Neural cell (in vitro differentiated cells): ENCODE measurements at regions not wholly inside any gene's neighbourhood (a gene's known extent, or its start where the extent isn't known, plus 50 kb on each side); places are given as distances from the start of the nearest gene placed in this dataset.

Experiments used
- H2AFZ ChIP-seq: fragments of 200-600, 300-800 bp; sonication (generic), shearing (Covaris generic); 2 replicates; pipeline ENCODE4 v1.6.0; 2014; ENCODE audit warnings: low read depth, mild to moderate bottlenecking, antibody characterized with exemption, low read length, moderate library complexity
- H3F3A ChIP-seq: fragments of 200-600 bp; shearing (Covaris generic); 2 replicates; pipeline ENCODE4 v1.6.1; 2016; ENCODE audit warnings: mild to moderate bottlenecking, moderate library complexity, mixed read lengths, antibody characterized with exemption, low read length; ENCODE audit not compliant: insufficient read depth, poor library complexity, severe bottlenecking
- H3K27ac ChIP-seq: fragments of 200-600, 300-800 bp; sonication (generic), shearing (Covaris generic); 2 replicates; pipeline ENCODE4 v1.5.1; 2014; ENCODE audit warnings: mild to moderate bottlenecking, low read length, moderate library complexity
- H3K27me3 ChIP-seq: fragments of 300-800, 200-600 bp; sonication (generic), shearing (Covaris generic); 2 replicates; pipeline ENCODE4 v1.6.0; 2014; ENCODE audit warnings: mild to moderate bottlenecking, low read depth, low read length, moderate library complexity; ENCODE audit not compliant: insufficient read depth
- H3K36me3 ChIP-seq: fragments of 300-800, 200-600 bp; sonication (generic), shearing (Covaris generic); 2 replicates; pipeline ENCODE4 v1.5.1; 2014; ENCODE audit warnings: mild to moderate bottlenecking, antibody characterized with exemption, low read length, moderate library complexity; ENCODE audit not compliant: insufficient read depth
- H3K4me2 ChIP-seq: fragments of 300-800, 200-600 bp; sonication (generic), shearing (Covaris generic); 2 replicates; pipeline ENCODE4 v1.6.0; 2014; ENCODE audit warnings: mild to moderate bottlenecking, low read length
- H3K4me3 ChIP-seq: fragments of 300-800, 200-600 bp; sonication (generic), shearing (Covaris generic); 2 replicates; pipeline ENCODE4 v1.5.1; 2014; ENCODE audit warnings: mild to moderate bottlenecking, low read length, moderate library complexity
- H3K79me2 ChIP-seq: fragments of 200-600 bp; shearing (Covaris generic); replicated peaks from 2 replicates; pipeline ENCODE4 v1.6.0; 2014; ENCODE audit warnings: mild to moderate bottlenecking, low read length, moderate library complexity; ENCODE audit not compliant: insufficient read depth
- H3K9ac ChIP-seq: fragments of 300-800, 200-600 bp; sonication (generic), shearing (Covaris generic); 2 replicates; pipeline ENCODE4 v1.6.1; 2016; ENCODE audit warnings: mild to moderate bottlenecking, low read length, mixed read lengths
- H3K9me2 ChIP-seq: fragments of 200-600 bp; shearing (Covaris generic); 2 replicates; pipeline ENCODE4 v1.6.1; 2016; ENCODE audit warnings: mild to moderate bottlenecking, low read length, mixed read lengths; ENCODE audit not compliant: insufficient read depth
- H3K9me3 ChIP-seq: fragments of 200-600, 300-800 bp; sonication (generic), shearing (Covaris generic); 2 replicates; pipeline ENCODE4 v1.6.1; 2016; ENCODE audit warnings: mild to moderate bottlenecking, mixed run types, low read length, moderate library complexity, mixed read lengths
- H4K20me1 ChIP-seq: fragments of 200-600 bp; shearing (Covaris generic); 2 replicates; pipeline ENCODE4 v1.6.1; 2016; ENCODE audit warnings: mild to moderate bottlenecking, mixed run types; ENCODE audit not compliant: insufficient read depth
- EP300 ChIP-seq: fragments of 450-650 bp; conservative IDR thresholded peaks from 2 replicates; pipeline ENCODE4 v1.6.1; 2014; ENCODE audit warnings: antibody characterized with exemption, mild to moderate bottlenecking, moderate library complexity; ENCODE audit not compliant: poor library complexity, severe bottlenecking
- EZH2 ChIP-seq: fragments of 200-600, 300-800 bp; shearing (Covaris generic), sonication (generic); IDR thresholded peaks from 2 replicates; pipeline ENCODE4 v1.6.1; 2014; ENCODE audit warnings: antibody characterized with exemption, low read length, borderline replicate concordance, mild to moderate bottlenecking; ENCODE audit not compliant: insufficient read depth, poor library complexity, severe bottlenecking
- MXI1 ChIP-seq: fragments of 450-650 bp; conservative IDR thresholded peaks from 2 replicates; pipeline ENCODE4 v1.6.1; 2014; ENCODE audit warnings: antibody characterized with exemption, mild to moderate bottlenecking; ENCODE audit not compliant: poor library complexity, severe bottlenecking
- POLR2AphosphoS5 ChIP-seq: IDR thresholded peaks from 2 replicates; pipeline ENCODE4 v1.6.1; 2012
- RAD21 ChIP-seq: fragments of 450-650 bp; conservative IDR thresholded peaks from 2 replicates; pipeline ENCODE4 v1.6.1; 2014; ENCODE audit warnings: antibody characterized with exemption, mild to moderate bottlenecking, moderate library complexity
- SMC3 ChIP-seq: fragments of 450-650 bp; conservative IDR thresholded peaks from 2 replicates; pipeline ENCODE4 v1.6.1; 2014; ENCODE audit warnings: antibody characterized with exemption, mild to moderate bottlenecking, moderate library complexity; ENCODE audit not compliant: poor library complexity
- TAF1 ChIP-seq: IDR thresholded peaks from 2 replicates; pipeline ENCODE4 v1.6.1; 2012; ENCODE audit warnings: low read depth
- TF ChIP-seq, protein P1 (sequence below): fragments of 450-650 bp; IDR thresholded peaks from 2 replicates; pipeline ENCODE4 v1.5.1; 2014; ENCODE audit warnings: antibody characterized with exemption, mild to moderate bottlenecking, moderate library complexity; ENCODE audit not compliant: poor library complexity, severe bottlenecking
- TF ChIP-seq, protein P2 (sequence below): IDR thresholded peaks from 2 replicates; pipeline ENCODE4 v1.6.1; 2012; ENCODE audit warnings: borderline replicate concordance

DNA sequence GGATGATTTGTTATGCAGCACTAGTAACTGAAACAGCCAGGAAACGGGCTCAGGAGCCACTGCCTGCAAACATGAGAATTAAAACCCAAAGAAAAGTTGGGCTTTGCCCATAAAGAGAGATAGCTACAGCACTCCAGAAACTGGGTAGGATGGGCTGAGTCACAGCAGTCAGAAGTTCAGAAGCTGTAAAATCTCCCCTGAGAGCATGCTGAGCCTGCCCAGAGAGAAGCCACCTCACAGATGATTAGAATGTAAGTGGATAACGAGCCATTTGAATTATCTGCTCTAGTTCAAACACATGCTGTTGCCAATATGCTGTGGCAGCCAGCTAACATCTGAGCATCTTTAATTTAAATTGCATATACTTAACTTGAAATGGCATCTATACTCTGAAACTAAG lies 388.1 kb upstream of the ACVR2A start:
- no peaks in the 10 kb centered on the region for H3K27me3 ChIP-seq
- TF ChIP-seq EZH2 (no peak), SMC3 (no peak), MXI1 (no peak), RAD21 (no peak), EP300 (no peak)
- TF ChIP-seq, protein P1, sequence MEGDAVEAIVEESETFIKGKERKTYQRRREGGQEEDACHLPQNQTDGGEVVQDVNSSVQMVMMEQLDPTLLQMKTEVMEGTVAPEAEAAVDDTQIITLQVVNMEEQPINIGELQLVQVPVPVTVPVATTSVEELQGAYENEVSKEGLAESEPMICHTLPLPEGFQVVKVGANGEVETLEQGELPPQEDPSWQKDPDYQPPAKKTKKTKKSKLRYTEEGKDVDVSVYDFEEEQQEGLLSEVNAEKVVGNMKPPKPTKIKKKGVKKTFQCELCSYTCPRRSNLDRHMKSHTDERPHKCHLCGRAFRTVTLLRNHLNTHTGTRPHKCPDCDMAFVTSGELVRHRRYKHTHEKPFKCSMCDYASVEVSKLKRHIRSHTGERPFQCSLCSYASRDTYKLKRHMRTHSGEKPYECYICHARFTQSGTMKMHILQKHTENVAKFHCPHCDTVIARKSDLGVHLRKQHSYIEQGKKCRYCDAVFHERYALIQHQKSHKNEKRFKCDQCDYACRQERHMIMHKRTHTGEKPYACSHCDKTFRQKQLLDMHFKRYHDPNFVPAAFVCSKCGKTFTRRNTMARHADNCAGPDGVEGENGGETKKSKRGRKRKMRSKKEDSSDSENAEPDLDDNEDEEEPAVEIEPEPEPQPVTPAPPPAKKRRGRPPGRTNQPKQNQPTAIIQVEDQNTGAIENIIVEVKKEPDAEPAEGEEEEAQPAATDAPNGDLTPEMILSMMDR: no peak
- H3K27ac ChIP-seq: no peak overlapping the region
- H3K36me3 ChIP-seq: no peaks in the 10 kb centered on the region
- H4K20me1 ChIP-seq: no peaks in the 10 kb centered on the region
- H3K79me2 ChIP-seq: no peaks in the 10 kb centered on the region
- H3K9me2 ChIP-seq: no peaks in the 10 kb centered on the region
- H3K9ac ChIP-seq: no peak overlapping the region
- no peak overlapping the region for H3K4me3 ChIP-seq
- no peaks in the 10 kb centered on the region for H3F3A ChIP-seq
- H3K4me2 ChIP-seq: no peak overlapping the region
- H3K9me3 ChIP-seq: no peaks in the 10 kb centered on the region
- no peak overlapping the region for H2AFZ ChIP-seq

DNA sequence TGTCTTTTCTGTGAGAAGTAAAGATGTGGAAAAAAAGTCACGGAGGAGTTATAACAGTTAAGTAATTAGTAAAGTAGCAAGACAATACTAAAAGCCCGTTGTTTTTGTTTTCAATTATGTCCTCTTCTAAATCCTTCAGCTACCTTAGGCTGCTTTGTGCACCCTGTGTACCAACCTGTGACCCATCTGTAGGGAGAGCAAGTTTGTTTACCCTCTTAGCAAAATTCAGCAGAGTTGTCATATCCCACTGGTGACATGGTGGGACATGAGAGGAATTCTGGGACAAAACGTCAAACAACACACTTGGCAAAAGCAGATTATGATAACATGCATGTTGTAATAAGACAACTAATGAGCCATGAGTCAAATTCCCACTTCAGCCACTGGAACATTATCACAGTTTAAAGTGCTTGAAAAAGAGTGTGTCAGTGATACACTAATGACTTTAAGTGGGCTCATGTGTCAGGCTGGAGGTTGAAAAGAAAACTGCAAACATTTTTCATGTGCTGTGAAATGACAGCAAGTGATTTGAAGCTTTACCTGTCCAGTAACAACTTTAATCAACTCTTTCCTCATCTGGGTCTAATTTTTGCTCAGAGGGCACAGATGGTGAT lies 392.8 kb upstream of the ACVR2A start:
- TF ChIP-seq EZH2 (no peak), EP300 (peak; percentile 77), POLR2AphosphoS5 (peak; percentile 70), TAF1 (no peak), SMC3 (peak; percentile 20), RAD21 (no peak), MXI1 (no peak)
- TF ChIP-seq, protein P1: peak; percentile 59
- TF ChIP-seq, protein P2, sequence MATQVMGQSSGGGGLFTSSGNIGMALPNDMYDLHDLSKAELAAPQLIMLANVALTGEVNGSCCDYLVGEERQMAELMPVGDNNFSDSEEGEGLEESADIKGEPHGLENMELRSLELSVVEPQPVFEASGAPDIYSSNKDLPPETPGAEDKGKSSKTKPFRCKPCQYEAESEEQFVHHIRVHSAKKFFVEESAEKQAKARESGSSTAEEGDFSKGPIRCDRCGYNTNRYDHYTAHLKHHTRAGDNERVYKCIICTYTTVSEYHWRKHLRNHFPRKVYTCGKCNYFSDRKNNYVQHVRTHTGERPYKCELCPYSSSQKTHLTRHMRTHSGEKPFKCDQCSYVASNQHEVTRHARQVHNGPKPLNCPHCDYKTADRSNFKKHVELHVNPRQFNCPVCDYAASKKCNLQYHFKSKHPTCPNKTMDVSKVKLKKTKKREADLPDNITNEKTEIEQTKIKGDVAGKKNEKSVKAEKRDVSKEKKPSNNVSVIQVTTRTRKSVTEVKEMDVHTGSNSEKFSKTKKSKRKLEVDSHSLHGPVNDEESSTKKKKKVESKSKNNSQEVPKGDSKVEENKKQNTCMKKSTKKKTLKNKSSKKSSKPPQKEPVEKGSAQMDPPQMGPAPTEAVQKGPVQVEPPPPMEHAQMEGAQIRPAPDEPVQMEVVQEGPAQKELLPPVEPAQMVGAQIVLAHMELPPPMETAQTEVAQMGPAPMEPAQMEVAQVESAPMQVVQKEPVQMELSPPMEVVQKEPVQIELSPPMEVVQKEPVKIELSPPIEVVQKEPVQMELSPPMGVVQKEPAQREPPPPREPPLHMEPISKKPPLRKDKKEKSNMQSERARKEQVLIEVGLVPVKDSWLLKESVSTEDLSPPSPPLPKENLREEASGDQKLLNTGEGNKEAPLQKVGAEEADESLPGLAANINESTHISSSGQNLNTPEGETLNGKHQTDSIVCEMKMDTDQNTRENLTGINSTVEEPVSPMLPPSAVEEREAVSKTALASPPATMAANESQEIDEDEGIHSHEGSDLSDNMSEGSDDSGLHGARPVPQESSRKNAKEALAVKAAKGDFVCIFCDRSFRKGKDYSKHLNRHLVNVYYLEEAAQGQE: peak; percentile 61
- H3K9me2 ChIP-seq: no peaks in the 10 kb centered on the region

More for the DNA sequence above, 392.8 kb upstream of the ACVR2A start:
- no peaks in the 10 kb centered on the region for H4K20me1 ChIP-seq
- H2AFZ ChIP-seq: no peak overlapping the region
- peak overlapping the region; percentile 54 for H3K4me2 ChIP-seq
- H3K79me2 ChIP-seq: no peaks in the 10 kb centered on the region
- H3K27me3 ChIP-seq: no peaks in the 10 kb centered on the region
- H3K9me3 ChIP-seq: no peaks in the 10 kb centered on the region
- peak overlapping the region; percentile 51 for H3K4me3 ChIP-seq
- H3F3A ChIP-seq: peaks cover 10% of the 10 kb centered on the region
- peak overlapping the region; percentile 59 for H3K9ac ChIP-seq
- H3K27ac ChIP-seq: peak overlapping the region; percentile 94
- H3K36me3 ChIP-seq: no peaks in the 10 kb centered on the region
